NCI-H460 (cell line): ENCODE measurements at regions not wholly inside any gene's neighbourhood (a gene's known extent, or its start where the extent isn't known, plus 50 kb on each side); places are given as distances from the start of the nearest gene placed in this dataset.

Experiments
- DNase-seq: peaks from one replicate; pipeline ENCODE4 v3.0.0-alpha.2; 2016; ENCODE audit warnings: low read depth; ENCODE audit errors: extremely low read depth

DNA sequence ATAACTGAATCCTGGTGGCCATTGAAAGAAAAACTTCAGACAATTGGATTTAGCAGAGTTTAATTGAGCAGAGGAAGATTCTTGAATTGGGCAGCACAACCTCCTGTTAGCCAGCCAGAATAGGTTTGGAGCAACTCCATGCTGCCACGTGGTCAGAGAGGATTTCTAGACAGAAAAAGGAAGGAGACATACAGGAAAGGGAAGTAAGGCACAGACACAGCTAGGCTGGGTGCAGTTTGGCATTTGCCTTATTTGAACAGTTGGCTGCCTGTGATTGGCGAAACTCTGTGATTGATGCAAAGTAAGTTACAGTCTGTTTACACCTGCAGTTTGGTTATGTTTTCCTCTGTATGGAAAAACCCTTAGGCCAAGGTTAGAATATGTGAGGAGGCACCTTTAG is 85.8 kb upstream of the SPATA13 start:
- DNase-seq: no peak

GRCh38 chr13:24075137-24075975 is 85.2 kb upstream of the SPATA13 start:
- DNase-seq: no peak

DNA sequence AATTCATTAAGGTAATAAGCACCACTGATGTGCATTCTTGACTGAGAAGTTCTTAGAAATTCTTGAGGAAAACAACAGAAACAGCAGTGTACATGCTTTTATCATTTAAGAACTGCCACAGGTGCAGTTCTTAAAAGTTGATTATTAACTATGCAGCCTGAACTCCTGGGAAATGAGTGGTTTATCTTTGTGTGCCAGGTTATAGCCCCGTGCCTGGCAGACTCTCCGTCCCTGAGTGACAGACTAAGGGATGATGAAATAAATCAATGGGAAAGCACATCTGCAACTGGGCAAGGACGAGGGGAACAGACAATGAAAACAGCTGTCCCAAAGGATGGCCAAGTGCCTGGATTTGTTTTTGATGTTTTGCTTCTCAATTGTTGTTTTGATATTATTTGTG is 84.4 kb upstream of the SPATA13 start:
- DNase-seq: no peak

DNA sequence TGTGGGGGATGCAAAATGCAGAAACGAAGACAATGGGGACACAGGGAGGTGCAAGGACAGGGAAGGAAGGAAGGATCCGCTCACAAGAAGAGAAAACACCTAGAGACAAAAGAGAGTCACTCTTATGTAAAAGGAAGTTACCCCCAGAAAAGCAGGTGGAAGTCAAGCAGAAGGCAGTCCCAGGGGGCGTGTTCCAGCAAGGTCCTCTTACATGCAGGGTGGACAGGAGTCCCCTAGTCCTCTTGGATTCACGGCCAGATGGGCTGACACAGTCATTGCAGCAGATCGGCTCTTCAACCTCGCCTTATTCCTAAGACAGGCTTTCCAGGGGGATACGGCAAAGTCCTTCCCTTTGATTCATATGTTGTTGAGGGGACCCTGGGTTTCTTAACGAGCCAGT is 83.9 kb upstream of the SPATA13 start:
- no peak for DNase-seq

GRCh38 chr13:24080134-24080533 is 80.4 kb upstream of the SPATA13 start:
- DNase-seq: no peak

DNA sequence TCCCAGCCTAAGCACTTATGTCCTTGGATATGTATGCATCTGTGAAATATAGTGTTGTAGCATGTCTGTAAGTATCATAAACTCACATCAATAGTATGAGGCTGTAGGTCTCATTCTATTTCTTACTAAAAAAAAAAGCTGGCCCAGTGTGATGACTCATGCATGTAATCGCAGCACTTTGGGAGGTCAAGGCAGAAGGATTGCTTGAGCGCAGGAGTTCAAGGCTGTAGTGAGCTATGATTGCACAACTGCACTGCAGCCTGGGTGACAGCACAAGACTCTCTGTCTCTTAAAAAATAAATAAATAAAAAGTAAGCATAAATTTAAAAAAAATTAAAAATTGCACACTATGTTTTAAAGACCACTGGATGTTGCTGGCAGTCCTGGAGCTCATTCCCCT is 79.1 kb upstream of the SPATA13 start:
- DNase-seq: no peak

GRCh38 chr13:24083141-24083540 is 77.4 kb upstream of the SPATA13 start:
- no peak for DNase-seq

GRCh38 chr13:24083722-24084421 is 76.6 kb upstream of the SPATA13 start:
- no peak for DNase-seq

- no peak for DNase-seq
Measured at GRCh38 chr13:24085662-24086061, 74.9 kb upstream of the SPATA13 start.

DNA sequence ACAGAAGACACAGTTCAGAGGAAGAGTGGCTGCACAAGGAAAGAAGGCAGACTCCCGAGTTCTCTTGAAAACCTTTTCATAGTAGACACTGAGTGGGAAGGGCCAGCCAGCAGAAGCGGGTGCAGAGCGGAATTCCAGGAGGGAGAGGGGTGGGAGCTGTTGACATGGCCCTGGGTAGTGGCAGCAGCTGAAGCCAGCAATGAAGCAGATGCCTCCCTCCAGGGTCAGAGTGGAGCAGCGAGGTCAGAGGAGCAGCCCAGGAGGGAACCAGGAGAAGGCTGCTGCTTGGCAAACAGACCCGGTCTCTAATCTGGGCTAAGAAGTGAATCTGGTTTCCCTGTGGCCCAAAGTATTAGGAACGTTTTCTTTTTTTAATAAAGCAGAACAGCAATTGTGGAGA is 73.9 kb upstream of the SPATA13 start:
- no peak for DNase-seq

GRCh38 chr13:24087605-24088225 is 72.8 kb upstream of the SPATA13 start:
- DNase-seq: no peak

DNA sequence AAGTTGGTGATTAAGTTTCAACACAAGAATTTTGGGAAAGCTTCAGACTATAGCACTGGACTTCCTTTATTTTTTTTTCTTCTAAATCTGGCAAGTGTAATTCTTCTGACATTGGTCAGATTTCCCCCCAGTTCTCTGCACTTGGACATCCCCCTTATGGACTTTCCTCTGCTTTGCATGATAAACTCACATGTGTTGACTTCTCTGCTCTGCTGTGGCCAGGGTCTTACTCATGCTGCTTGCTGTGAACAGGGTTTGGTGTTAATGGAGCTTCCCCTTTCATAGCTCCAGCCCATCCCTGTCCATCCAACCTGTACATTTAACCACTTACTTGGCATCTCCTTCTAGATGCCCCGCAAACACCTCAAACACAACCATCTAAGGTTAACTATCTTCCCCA is 70.5 kb upstream of the SPATA13 start:
- no peak for DNase-seq

DNA sequence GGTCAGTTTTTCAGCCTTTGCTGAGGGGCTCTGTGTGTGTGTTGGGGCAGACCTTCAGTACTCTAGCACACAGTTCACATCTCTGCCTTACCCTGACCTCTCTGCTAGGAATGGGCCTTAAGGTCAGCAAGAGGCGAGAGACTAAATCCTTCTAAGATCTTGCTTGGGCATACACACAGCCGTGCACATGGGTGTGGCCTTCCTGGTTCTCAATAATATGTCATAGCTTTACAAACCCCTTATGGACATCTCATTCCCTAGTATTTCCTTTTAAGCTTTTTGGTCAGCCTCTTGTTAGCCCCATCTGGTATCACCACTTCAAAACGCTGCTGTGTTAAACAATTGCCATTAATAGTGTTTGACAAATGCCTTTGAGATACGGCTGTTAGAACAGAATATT is 69.4 kb upstream of the SPATA13 start:
- no peak for DNase-seq

GRCh38 chr13:24092108-24092507 is 68.4 kb upstream of the SPATA13 start:
- no peak for DNase-seq

- no peak for DNase-seq
Measured at GRCh38 chr13:24093047-24093446, 67.5 kb upstream of the SPATA13 start.

- DNase-seq: no peak
Measured at GRCh38 chr13:24096659-24097058, 63.9 kb upstream of the SPATA13 start.

GRCh38 chr13:24097064-24097463 is 63.5 kb upstream of the SPATA13 start:
- no peak for DNase-seq

GRCh38 chr13:24097667-24098066 is 62.9 kb upstream of the SPATA13 start:
- no peak for DNase-seq

DNA sequence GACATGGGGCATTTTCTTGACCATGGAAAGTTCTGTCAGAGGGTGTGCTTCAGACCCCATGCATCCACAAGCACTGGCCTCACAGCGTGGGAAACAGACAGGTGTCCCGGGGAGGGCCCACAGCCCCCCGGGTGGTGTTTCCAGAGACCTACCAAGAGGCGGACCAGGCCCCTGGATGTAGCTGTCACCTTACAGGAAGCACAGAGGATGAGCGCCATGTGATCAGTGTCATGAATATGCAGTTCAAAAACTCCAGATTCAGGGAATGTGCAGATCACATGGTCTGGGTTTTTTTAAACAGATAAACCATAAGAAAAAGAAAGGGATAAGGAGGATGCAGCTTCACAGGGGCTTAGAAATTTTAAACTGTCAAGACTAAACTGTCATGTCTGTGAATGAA is 61.0 kb upstream of the SPATA13 start:
- DNase-seq: no peak

GRCh38 chr13:24100188-24100587 is 60.3 kb upstream of the SPATA13 start:
- DNase-seq: no peak

GRCh38 chr13:24103782-24104372 is 56.6 kb upstream of the SPATA13 start:
- no peak for DNase-seq
